ENCODE measurements at regions not wholly inside any gene's neighbourhood (a gene's known extent, or its start where the extent isn't known, plus 50 kb on each side); places are given as distances from the start of the nearest gene placed in this dataset.

DNA sequence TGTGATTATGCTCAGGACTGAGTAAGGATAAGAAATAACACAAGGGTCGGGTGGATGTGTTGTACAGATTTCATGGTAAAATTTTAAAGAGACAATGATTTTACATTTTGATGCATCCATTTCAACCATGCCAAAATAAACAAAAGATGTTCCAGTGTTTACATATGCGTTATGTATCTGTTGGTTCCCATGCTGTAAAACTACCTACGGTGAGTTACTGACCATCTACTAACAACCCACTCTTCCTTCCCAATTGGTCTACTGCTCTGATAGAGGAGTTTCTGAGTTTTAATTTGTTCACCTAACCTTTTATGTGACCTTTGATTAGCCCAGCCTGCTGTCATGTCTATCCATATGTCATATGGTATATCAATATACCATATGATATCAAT is 1697.1 kb downstream of the MAT2B start:
- TF ChIP-seq CTCF (IDR thresholded peaks at IDR 0.05) (no peak), ZFX (IDR thresholded peaks at IDR 0.05; ENCODE audit: borderline replicate concordance) (no peak)
